Right lobe of liver (tissue), 4 donors: ENCODE measurements at regions not wholly inside any gene's neighbourhood (a gene's known extent, or its start where the extent isn't known, plus 50 kb on each side); places are given as distances from the start of the nearest gene placed in this dataset.

Source experiments
- CTCF ChIP-seq, 4 donors: fragments of 200-600 bp in 3 of 4; fragments of 450-650 bp in 1 of 4; IDR thresholded peaks; one replicate each; pipeline versions ENCODE4 v1.5.1 to v1.8.0; 2016 to 2022; ENCODE audit warnings: antibody characterized with exemption in 4 of 4, mild to moderate bottlenecking in 2 of 4
- POLR2A ChIP-seq: fragments of 450-650 bp; IDR thresholded peaks from one replicate; pipeline ENCODE4 v1.6.1; 2017; ENCODE audit warnings: antibody characterized with exemption, mild to moderate bottlenecking
- donor health status: DM: no; HTN: no; CAD: no.
- donor health status: DM: no; HTN: no; CAD: no.
- donor health status: DM: no; HTN: yes; CAD: no.

- peak; percentile 42 to 64 (median 52) for TF ChIP-seq CTCF (IDR thresholded peaks at IDR 0.05)
- TF ChIP-seq POLR2A, result no peak
Observed at GRCh38 chr5:39691993-39692392, 267.2 kb upstream of the DAB2 start.
